ENCODE measurements at regions not wholly inside any gene's neighbourhood (a gene's known extent, or its start where the extent isn't known, plus 50 kb on each side); places are given as distances from the start of the nearest gene placed in this dataset.

- TF ChIP-seq CTCF (conservative IDR thresholded peaks at IDR 0.05; ENCODE audit: low read length), result no peak
- DNase-seq (ENCODE audit: low read depth), result no peak
- H3K4me3 ChIP-seq (ENCODE audit: low read length), result no peak overlapping the region
These were observed 178.1 kb downstream of the RNF144B start for GRCh38 chr6:18565231-18565630.

- no peak overlapping the region for H3K4me3 ChIP-seq (ENCODE audit: low read length)
- no peak for TF ChIP-seq CTCF (conservative IDR thresholded peaks at IDR 0.05; ENCODE audit: low read length)
- DNase-seq (ENCODE audit: low read depth), result no peak
These were observed 180.2 kb downstream of the RNF144B start for GRCh38 chr6:18567380-18567779.

- TF ChIP-seq CTCF (conservative IDR thresholded peaks at IDR 0.05; ENCODE audit: low read length), result no peak
- H3K4me3 ChIP-seq (ENCODE audit: low read length), result no peak overlapping the region
- no peak for DNase-seq (ENCODE audit: low read depth)
These were observed 190.3 kb downstream of the RNF144B start for GRCh38 chr6:18577491-18577890.

GRCh38 chr6:18579166-18579565, 192.0 kb downstream of the RNF144B start:
- TF ChIP-seq CTCF (conservative IDR thresholded peaks at IDR 0.05; ENCODE audit: low read length), result no peak
- DNase-seq (ENCODE audit: low read depth), result no peak
- no peak overlapping the region for H3K4me3 ChIP-seq (ENCODE audit: low read length)

- peak; percentile 35 for DNase-seq (ENCODE audit: low read depth)
- no peak for TF ChIP-seq CTCF (conservative IDR thresholded peaks at IDR 0.05; ENCODE audit: low read length)
- no peak overlapping the region for H3K4me3 ChIP-seq (ENCODE audit: low read length)
These were observed 192.7 kb downstream of the RNF144B start for GRCh38 chr6:18579869-18580268.

GRCh38 chr6:18584372-18584771, 197.2 kb downstream of the RNF144B start:
- no peak overlapping the region for H3K4me3 ChIP-seq (ENCODE audit: low read length)
- DNase-seq (ENCODE audit: low read depth), result no peak
- TF ChIP-seq CTCF (conservative IDR thresholded peaks at IDR 0.05; ENCODE audit: low read length), result no peak

- peak; percentile 71 for DNase-seq (ENCODE audit: low read depth)
- no peak overlapping the region for H3K4me3 ChIP-seq (ENCODE audit: low read length)
- TF ChIP-seq CTCF (conservative IDR thresholded peaks at IDR 0.05; ENCODE audit: low read length), result no peak
These were observed 198.0 kb downstream of the RNF144B start for GRCh38 chr6:18585032-18585573.
